ENCODE measurements at regions not wholly inside any gene's neighbourhood (a gene's known extent, or its start where the extent isn't known, plus 50 kb on each side); places are given as distances from the start of the nearest gene placed in this dataset.

- Mint-ChIP-seq H3K36me3 (no peaks in the 10 kb centered on the region), H3K4me3 (no peak overlapping the region), H3K9me3 (peaks cover 0 to 14% (median 2%) of the 10 kb centered on the region in 9 donors), H3K27me3 (peaks cover 0 to 7% (median 0%) of the 10 kb centered on the region in 5 donors), H3K4me1 (no peaks in the 10 kb centered on the region), H3K27ac (no peak overlapping the region)
- DNase-seq (no peak), ATAC-seq (no peak)
- POLR2A ChIA-PET, result no interaction called here
These were observed 370.4 kb upstream of the CDIN1 start for GRCh38 chr15:36208868-36209582.

GRCh38 chr15:36210426-36210825 is 369.0 kb upstream of the CDIN1 start:
- ATAC-seq (no peak), DNase-seq (no peak)
- no peak overlapping the region for H3K4me3 Mint-ChIP-seq
- no peaks in the 10 kb centered on the region for H3K4me1 Mint-ChIP-seq
- peaks cover 0 to 14% (median 1%) of the 10 kb centered on the region in 9 donors for H3K9me3 Mint-ChIP-seq
- peaks cover 0 to 7% (median 0%) of the 10 kb centered on the region in 5 donors for H3K27me3 Mint-ChIP-seq
- POLR2A ChIA-PET, result no interaction called here
- no peak overlapping the region for H3K27ac Mint-ChIP-seq
- H3K36me3 Mint-ChIP-seq, result no peaks in the 10 kb centered on the region

GRCh38 chr15:36218322-36218721 is 361.1 kb upstream of the CDIN1 start:
- POLR2A ChIA-PET, result no interaction called here
- Mint-ChIP-seq H3K4me3 (no peak overlapping the region), H3K4me1 (no peaks in the 10 kb centered on the region), H3K9me3 (peaks cover 0 to 14% (median 3%) of the 10 kb centered on the region in 9 donors), H3K27ac (no peak overlapping the region), H3K36me3 (no peaks in the 10 kb centered on the region), H3K27me3 (peaks cover 0 to 8% (median 0%) of the 10 kb centered on the region in 5 donors)
- ATAC-seq (no peak), DNase-seq (no peak)

GRCh38 chr15:36218991-36219390 is 360.4 kb upstream of the CDIN1 start:
- DNase-seq, result no peak
- H3K27ac Mint-ChIP-seq, result no peak overlapping the region
- no peak overlapping the region for H3K4me3 Mint-ChIP-seq
- no peaks in the 10 kb centered on the region for H3K4me1 Mint-ChIP-seq
- POLR2A ChIA-PET, result no interaction called here
- ATAC-seq, result no peak
- peaks cover 0 to 14% (median 3%) of the 10 kb centered on the region in 9 donors for H3K9me3 Mint-ChIP-seq
- peaks cover 0 to 8% (median 1%) of the 10 kb centered on the region in 5 donors for H3K27me3 Mint-ChIP-seq
- no peaks in the 10 kb centered on the region for H3K36me3 Mint-ChIP-seq

- H3K27ac Mint-ChIP-seq, result no peak overlapping the region
- ATAC-seq (no peak), DNase-seq (no peak)
- no peaks in the 10 kb centered on the region for H3K4me1 Mint-ChIP-seq
- H3K27me3 Mint-ChIP-seq, result peaks cover 0 to 8% (median 1%) of the 10 kb centered on the region in 5 donors
- H3K36me3 Mint-ChIP-seq, result no peaks in the 10 kb centered on the region
- peaks cover 0 to 14% (median 3%) of the 10 kb centered on the region in 9 donors for H3K9me3 Mint-ChIP-seq
- POLR2A ChIA-PET, result no interaction called here
- no peak overlapping the region for H3K4me3 Mint-ChIP-seq
These were observed 357.4 kb upstream of the CDIN1 start for GRCh38 chr15:36221992-36222391.

- Mint-ChIP-seq H3K27ac (no peak overlapping the region), H3K9me3 (peaks cover 0 to 18% (median 3%) of the 10 kb centered on the region in 9 donors), H3K36me3 (no peaks in the 10 kb centered on the region), H3K4me3 (no peak overlapping the region), H3K27me3 (no peaks in the 10 kb centered on the region), H3K4me1 (no peaks in the 10 kb centered on the region)
- DNase-seq (no peak), ATAC-seq (no peak)
- POLR2A ChIA-PET, result no interaction called here
These were observed 348.6 kb upstream of the CDIN1 start for GRCh38 chr15:36230776-36231175.

GRCh38 chr15:36232491-36232890 is 346.9 kb upstream of the CDIN1 start:
- ATAC-seq (no peak), DNase-seq (no peak)
- Mint-ChIP-seq H3K9me3 (peaks cover 0 to 18% (median 4%) of the 10 kb centered on the region in 9 donors), H3K4me3 (no peak overlapping the region), H3K36me3 (no peaks in the 10 kb centered on the region), H3K27ac (no peak overlapping the region), H3K27me3 (no peaks in the 10 kb centered on the region), H3K4me1 (no peaks in the 10 kb centered on the region)
- POLR2A ChIA-PET, result no interaction called here

- H3K27ac Mint-ChIP-seq, result no peak overlapping the region
- POLR2A ChIA-PET, result no interaction called here
- no peak overlapping the region for H3K4me3 Mint-ChIP-seq
- ATAC-seq (no peak), DNase-seq (no peak)
- H3K27me3 Mint-ChIP-seq, result no peaks in the 10 kb centered on the region
- H3K4me1 Mint-ChIP-seq, result no peaks in the 10 kb centered on the region
- no peaks in the 10 kb centered on the region for H3K36me3 Mint-ChIP-seq
- H3K9me3 Mint-ChIP-seq, result peaks cover 0 to 18% (median 4%) of the 10 kb centered on the region in 9 donors
These were observed 344.7 kb upstream of the CDIN1 start for GRCh38 chr15:36234743-36235142.

- Mint-ChIP-seq H3K27me3 (no peaks in the 10 kb centered on the region), H3K4me1 (no peaks in the 10 kb centered on the region), H3K27ac (no peak overlapping the region), H3K9me3 (peaks cover 0 to 18% (median 4%) of the 10 kb centered on the region in 9 donors), H3K4me3 (no peak overlapping the region), H3K36me3 (no peaks in the 10 kb centered on the region)
- POLR2A ChIA-PET, result no interaction called here
- no peak for DNase-seq
- no peak for ATAC-seq
These were observed 344.3 kb upstream of the CDIN1 start for GRCh38 chr15:36235173-36235572.

- POLR2A ChIA-PET, result no interaction called here
- Mint-ChIP-seq H3K27me3 (no peaks in the 10 kb centered on the region), H3K9me3 (peaks cover 0 to 15% (median 5%) of the 10 kb centered on the region in 9 donors), H3K27ac (no peak overlapping the region), H3K36me3 (no peaks in the 10 kb centered on the region), H3K4me1 (no peaks in the 10 kb centered on the region), H3K4me3 (no peak overlapping the region)
- ATAC-seq (no peak), DNase-seq (no peak)
These were observed 339.9 kb upstream of the CDIN1 start for GRCh38 chr15:36239509-36239908.

- POLR2A ChIA-PET, result no interaction called here
- no peaks in the 10 kb centered on the region for H3K36me3 Mint-ChIP-seq
- peaks cover 0 to 6% (median 0%) of the 10 kb centered on the region in 9 donors for H3K9me3 Mint-ChIP-seq
- no peak overlapping the region for H3K27ac Mint-ChIP-seq
- ATAC-seq (no peak), DNase-seq (no peak)
- no peak overlapping the region for H3K4me3 Mint-ChIP-seq
- H3K4me1 Mint-ChIP-seq, result no peaks in the 10 kb centered on the region
- peaks cover 0 to 3% (median 0%) of the 10 kb centered on the region in 5 donors for H3K27me3 Mint-ChIP-seq
These were observed 328.0 kb upstream of the CDIN1 start for GRCh38 chr15:36251450-36251849.

- H3K36me3 Mint-ChIP-seq, result no peaks in the 10 kb centered on the region
- peaks cover 0 to 6% (median 0%) of the 10 kb centered on the region in 9 donors for H3K9me3 Mint-ChIP-seq
- POLR2A ChIA-PET, result no interaction called here
- DNase-seq (no peak), ATAC-seq (no peak)
- no peak overlapping the region for H3K4me3 Mint-ChIP-seq
- peaks cover 0 to 3% (median 0%) of the 10 kb centered on the region in 5 donors for H3K27me3 Mint-ChIP-seq
- H3K4me1 Mint-ChIP-seq, result no peaks in the 10 kb centered on the region
- H3K27ac Mint-ChIP-seq, result no peak overlapping the region
These were observed 327.2 kb upstream of the CDIN1 start for GRCh38 chr15:36252146-36252711.

- Mint-ChIP-seq H3K27me3 (peaks cover 0 to 4% (median 0%) of the 10 kb centered on the region in 5 donors), H3K4me1 (peaks cover 0 to 1% (median 0%) of the 10 kb centered on the region in 4 donors), H3K27ac (no peak overlapping the region), H3K4me3 (no peak overlapping the region), H3K36me3 (no peaks in the 10 kb centered on the region), H3K9me3 (peaks cover 0 to 6% (median 0%) of the 10 kb centered on the region in 9 donors)
- ATAC-seq, result no peak
- DNase-seq, result no peak
- POLR2A ChIA-PET, result no interaction called here
These were observed 325.0 kb upstream of the CDIN1 start for GRCh38 chr15:36254426-36254825.

- Mint-ChIP-seq H3K4me3 (no peak overlapping the region), H3K27me3 (peaks cover 0 to 4% (median 0%) of the 10 kb centered on the region in 5 donors), H3K36me3 (no peaks in the 10 kb centered on the region), H3K27ac (no peak overlapping the region), H3K4me1 (peaks cover 0 to 1% (median 0%) of the 10 kb centered on the region in 4 donors), H3K9me3 (peaks cover 0 to 8% (median 0%) of the 10 kb centered on the region in 9 donors)
- no peak for ATAC-seq
- DNase-seq, result no peak
- POLR2A ChIA-PET, result no interaction called here
These were observed 323.0 kb upstream of the CDIN1 start for GRCh38 chr15:36256404-36256807.
